ENCODE measurements at regions not wholly inside any gene's neighbourhood (a gene's known extent, or its start where the extent isn't known, plus 50 kb on each side); places are given as distances from the start of the nearest gene placed in this dataset.
"Not testable (repeated sequence)": the region's sequence is repeated elsewhere in the genome, so short reads cannot be mapped to it uniquely, and the experiment has no call there.

- not testable (repeated sequence) for DNase-seq (ENCODE audit: low read depth, low spot score)
Observed at GRCh38 chr1:25171013-25171412, 61.3 kb downstream of the SYF2 start.

DNA sequence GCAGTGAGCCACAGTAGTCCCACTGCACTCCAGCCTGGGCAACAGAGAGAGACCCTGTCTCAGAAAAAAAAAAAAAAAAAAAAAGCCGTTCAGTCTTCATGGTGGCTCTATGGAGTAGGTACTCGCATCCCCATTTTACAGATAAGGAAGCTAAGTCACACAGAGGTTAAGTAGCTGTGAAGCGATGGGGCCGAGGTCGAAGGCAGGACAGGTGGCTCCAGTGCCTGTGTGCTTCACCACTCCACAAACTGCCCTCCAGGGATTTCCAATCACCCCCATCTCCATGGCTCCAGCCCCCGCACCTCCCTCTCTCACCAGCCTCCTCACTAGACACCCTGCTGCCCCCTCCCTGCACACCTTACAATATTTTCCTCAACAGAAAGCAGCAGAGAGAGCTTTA lies 61.9 kb downstream of the SYF2 start:
- no peak for DNase-seq (ENCODE audit: low read depth, low spot score)

DNA sequence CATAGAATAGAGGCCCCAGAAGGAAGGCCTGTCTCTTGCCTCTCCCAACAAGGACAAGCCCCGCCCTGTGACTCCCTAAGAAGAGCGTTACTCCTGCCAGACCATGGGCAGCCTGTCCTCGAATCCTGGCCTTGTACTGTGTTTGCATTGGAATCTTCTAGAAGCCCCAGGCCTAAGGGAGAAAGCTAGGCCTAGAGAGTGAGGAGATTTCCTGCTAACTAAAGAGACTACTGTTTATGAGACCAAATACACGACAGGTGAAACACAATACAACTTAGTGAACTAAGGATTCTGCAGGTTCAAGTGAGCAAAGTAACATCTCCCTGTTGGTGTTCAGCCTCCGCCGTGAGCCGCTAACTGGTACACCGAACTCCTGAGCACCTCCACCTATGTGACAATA lies 62.7 kb downstream of the SYF2 start:
- no peak for DNase-seq (ENCODE audit: low read depth, low spot score)

GRCh38 chr1:25169168-25169567 lies 63.1 kb downstream of the SYF2 start:
- no peak for DNase-seq (ENCODE audit: low read depth, low spot score)

DNA sequence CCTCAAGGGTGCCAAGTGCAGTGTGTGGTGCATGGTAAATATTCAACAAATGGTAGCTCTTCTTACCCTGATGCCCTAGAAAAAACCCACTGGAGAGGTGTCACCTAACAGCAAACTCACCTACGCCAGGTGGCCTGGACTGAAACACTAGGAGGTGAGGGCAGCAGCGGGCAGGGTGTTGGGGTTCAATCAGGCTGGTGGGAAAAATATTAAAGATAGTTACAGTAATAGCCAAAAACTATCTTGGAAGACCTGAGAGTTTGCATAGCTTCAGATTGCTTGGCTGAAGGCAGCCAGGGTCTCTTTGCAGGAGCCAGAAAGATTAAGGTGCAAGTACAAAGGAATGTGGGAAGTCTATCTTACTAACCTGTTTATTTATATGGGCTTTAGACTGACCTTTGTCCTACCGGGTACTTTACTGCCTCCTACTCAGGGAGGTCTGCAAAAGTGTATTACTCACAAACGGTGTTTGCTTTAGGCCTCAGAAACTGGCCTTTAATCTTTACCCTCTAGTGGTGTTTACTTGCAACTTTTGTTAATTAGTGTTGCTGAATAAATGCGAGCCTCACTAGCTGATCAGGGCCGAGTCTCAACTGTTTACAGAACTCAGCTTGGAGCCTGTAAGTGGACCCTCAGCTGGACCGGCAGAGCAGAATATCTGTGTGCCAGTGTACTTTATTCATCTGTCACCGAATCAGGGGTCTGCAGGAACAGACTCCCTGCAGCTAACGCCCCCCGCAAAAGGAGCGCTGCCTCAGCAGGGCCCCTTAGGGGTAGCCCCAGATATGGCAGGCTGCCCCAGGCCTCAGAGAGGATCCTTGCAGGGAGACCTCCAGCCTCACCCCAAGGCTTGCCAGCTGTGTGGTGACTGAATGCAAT lies 63.9 kb downstream of the SYF2 start:
- DNase-seq (ENCODE audit: low read depth, low spot score): no peak

DNA sequence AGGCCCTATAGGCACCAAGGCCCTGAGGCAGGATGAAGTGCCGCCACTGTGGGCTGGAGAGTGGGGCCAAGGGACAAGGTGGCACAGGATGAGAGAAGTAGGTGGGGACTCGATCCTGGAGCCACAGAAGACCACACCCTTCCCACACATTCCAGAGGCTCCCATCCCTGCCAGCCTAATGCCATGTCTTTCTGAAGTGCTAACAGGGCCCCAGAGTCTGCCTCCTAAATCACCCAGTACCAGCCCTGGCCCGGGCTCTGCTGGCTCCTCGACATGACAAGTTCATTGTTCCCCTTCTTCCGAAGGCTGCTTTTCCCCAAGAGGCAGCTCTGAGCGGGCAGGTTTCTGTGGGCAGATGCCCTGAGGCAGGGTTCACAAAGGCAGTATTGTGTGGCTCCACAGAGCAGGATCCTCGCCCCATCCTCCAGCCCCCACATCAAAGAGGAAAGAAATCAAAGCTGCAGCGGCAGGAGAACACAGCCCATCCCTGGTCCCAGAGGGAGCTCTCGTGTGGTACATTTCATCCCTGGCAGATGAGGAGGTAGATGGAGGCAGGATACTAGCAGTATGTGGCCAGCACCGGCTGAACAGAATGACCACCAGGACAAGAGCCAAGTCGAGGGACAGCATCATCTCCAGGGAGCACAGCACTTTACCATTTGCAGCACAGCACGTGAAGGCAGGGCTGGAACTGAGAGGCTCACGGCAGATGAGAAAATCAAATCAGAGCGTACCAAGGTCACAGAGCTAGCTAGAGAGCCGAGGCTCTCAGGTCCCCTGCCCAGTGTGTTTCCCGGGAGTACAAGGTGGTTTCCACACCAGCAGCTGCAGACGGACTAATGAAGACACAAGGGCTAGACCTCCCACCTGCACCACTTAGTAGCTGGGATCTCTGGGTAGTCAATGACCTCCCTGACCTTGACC lies 64.8 kb downstream of the SYF2 start:
- DNase-seq (ENCODE audit: low read depth, low spot score): no peak

- DNase-seq (ENCODE audit: low read depth, low spot score): no peak
Observed at GRCh38 chr1:25166847-25167246, 65.5 kb downstream of the SYF2 start.

GRCh38 chr1:25163986-25164385 lies 68.3 kb downstream of the SYF2 start:
- DNase-seq (ENCODE audit: low read depth, low spot score): no peak

GRCh38 chr1:25161981-25162380 lies 70.3 kb downstream of the SYF2 start:
- DNase-seq (ENCODE audit: low read depth, low spot score): no peak

DNA sequence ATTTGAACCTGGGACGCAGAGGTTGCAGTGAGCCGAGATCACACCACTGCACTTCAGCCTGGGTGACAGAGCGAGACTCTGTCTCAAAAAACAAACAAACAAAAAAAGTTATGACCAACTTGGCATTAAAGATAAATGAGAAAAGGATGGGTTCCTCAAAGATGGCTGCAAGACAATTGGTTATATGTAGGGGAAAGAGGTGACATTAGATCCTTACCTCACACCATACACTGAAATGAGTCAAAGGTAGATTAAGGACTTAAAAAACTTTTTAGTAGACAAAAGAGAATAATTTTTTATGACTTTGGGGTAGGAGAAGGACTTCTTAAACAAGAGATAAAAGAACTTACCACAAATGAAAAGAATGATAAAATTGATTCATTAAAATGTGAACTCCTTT lies 74.5 kb downstream of the SYF2 start:
- no peak for DNase-seq (ENCODE audit: low read depth, low spot score)

DNA sequence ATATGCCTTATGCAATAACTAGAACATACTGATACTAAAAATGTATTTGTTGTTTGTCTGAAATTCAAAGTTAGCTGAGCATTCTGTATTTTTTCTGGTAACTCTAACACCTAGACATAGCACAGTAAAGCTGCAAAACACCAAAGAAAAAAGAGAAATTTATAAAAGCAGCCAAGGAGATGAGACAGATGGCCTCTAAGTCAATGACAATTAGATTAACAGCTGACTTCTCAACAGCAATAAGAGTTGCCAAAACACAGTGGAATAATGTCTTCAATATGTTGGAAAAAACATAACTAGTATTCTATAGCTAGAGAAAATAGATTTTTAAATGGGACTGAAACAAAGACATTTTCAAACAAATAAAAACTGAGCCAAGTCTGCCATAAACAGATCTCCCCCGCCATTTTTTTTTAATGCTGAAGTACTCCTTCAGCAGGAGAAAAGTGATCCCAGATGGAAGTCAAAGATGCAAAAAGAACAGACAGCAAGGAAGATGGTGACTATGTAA lies 81.3 kb downstream of the SYF2 start:
- DNase-seq (ENCODE audit: low read depth, low spot score): no peak

DNA sequence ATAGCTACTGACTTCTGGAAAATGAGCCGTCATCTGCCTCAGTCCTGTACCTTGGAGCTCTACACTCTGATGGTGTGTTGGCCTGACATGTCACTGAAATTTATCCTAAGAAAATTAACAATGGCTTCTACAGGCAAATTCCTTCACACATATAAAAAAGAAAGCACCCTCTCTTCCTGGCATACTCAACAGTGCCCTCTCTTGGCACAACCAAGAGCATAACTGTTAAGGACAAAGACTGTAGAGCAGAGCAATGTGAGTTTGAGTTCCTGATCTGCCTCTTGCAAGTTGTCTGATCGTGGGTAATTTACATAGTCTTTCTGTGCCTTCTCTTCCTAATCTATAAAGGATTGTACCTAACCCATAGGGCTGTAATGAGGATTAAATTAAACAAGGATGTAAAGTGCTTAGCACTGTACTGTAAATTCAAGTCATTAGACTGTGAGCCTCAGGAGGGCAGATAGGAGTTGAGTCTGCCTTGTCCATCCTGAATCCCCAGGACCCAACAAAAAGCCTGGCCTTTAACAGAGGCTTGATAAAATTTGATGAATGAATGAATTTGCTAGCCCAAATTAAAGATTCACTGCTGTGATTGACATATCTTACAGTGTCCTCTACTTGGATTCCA lies 83.5 kb downstream of the SYF2 start:
- no peak for DNase-seq (ENCODE audit: low read depth, low spot score)

DNA sequence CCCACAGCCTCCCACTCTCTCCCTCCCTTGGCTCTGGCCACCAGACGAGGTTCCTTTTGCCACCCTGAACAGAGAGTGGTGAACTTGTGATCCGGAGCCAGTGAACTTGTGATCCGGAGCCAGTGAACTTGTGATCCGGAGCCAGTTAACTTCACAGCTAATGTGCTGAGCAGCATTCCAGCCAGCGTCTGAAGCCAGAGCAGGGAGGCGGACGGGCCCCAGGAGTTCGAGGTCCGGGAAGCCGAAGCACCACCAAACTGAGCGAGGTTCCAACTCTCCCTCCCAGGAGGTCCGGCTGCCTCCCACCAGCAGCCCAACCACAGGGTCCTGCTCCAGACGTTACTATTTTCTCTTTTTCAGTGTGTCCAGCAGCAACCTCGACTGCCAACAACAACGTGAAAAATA lies 85.8 kb downstream of the SYF2 start:
- no peak for DNase-seq (ENCODE audit: low read depth, low spot score)

GRCh38 chr1:25145775-25146393 lies 86.4 kb downstream of the SYF2 start:
- DNase-seq (ENCODE audit: low read depth, low spot score): no peak

DNA sequence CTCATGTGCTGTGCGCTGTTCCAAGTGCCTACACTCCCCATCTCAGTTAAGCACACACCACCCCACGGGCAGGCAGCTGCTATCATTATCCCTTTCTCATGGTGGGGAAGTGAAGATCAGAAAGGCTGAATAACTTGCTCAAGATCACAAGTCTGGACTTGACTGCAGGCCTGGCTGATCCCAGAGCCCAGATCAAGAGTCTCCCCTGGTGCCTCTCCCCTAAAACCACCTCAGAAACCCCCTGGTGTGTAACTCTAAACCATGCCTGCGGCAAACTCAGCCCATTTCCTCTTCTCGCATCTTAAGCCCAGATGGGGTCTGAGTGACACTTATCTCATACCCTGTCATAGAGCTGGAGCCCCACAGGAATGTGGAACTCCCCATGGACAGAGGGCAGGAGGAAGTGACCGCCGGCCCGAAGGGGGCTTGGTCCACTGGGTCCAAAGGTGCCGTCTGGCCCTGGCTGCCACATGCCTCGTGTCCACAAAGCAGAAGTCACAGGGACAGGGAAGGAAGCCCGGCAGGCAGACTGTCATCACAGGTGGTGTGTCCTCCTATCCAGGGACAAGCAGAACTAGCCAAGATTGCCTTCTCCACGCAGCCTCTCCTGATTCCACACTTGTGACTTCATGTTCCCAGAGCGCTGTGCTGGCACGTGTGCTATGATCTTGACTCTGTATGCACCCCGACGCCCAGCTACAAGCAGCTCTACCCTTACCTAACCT lies 92.1 kb downstream of the SYF2 start:
- no peak for DNase-seq (ENCODE audit: low read depth, low spot score)

DNA sequence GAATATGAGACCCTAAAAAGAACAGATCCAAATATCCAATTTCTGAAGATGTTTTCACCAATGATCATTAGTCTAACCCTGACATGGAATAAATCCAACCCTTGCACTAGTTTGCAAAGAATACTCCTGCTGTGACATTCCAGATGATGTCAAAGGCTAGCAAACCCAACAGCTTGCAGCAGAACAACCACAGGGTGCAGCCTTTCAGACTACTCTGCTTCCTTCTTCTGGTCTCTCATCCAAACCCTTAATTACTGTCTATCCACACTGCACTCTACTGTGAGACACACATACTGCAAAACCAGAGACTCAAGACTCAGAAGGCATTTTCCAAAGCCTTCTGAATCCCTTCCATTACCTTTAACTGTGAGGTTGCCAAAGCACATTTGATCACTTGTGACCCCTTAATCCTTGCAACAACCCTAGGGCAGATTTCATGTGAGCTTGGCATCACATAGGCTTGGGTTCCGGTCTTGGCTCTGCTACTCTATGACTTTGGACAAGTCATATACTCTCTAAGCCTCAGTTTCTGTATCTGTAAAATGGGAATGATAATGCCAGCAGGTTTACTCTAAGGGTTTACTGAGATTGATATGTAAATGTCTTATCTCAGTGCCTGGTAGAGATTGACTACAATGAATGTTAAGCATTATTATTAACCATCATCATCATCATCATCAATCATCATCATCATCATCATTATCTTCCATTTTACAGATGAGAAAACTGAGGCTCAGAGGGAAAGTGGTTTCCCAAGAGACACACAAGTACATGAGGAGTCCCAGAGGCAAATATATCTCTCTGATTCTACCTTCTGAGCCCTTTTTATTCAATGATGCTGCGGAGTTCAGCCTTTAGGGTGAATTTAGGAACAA lies 94.5 kb downstream of the SYF2 start:
- no peak for DNase-seq (ENCODE audit: low read depth, low spot score)

DNA sequence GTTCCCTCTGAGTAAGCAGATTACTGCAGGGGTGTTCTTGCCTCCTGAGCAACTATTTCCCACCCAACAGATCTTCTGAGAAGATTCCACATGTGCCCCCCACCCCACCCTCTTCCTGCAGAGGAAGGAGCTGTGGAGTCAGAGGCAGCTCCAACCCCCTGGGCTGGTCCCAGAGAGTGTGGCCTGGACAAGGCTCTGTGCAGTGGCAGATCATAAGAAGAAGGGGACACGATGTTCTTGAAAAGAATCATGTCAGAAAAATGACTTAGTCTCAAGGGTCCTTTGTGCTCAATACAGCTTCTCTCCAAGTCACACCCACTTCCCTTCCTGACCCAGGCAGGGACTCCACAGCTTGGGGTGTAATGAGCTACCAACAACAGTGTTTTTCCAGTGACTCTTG lies 95.2 kb downstream of the SYF2 start:
- DNase-seq (ENCODE audit: low read depth, low spot score): no peak

DNA sequence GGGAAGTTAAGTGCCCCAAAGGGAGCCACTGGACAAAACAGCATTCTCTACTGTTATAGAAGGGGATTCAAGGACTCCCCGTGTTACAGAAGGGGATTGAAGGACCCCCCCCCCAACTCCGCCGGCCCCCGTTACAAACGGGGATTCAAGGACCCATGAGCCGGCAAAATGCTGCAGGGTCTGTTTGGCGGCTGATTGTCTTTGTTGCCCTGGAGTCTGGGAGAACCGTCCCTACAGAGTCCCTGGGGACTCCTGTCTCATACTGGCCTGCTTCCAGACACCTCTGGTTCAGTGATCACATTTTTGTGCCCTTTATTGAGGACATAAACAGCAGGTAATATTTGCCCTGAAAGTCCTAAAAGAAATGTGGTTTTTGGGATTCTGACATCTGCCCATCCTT lies 96.4 kb downstream of the SYF2 start:
- DNase-seq (ENCODE audit: low read depth, low spot score): no peak

GRCh38 chr1:25134801-25135461 lies 97.4 kb downstream of the SYF2 start:
- no peak for DNase-seq (ENCODE audit: low read depth, low spot score)
